ENCODE measurements at regions not wholly inside any gene's neighbourhood (a gene's known extent, or its start where the extent isn't known, plus 50 kb on each side); places are given as distances from the start of the nearest gene placed in this dataset.

- Histone ChIP-seq H3K27me3 (ENCODE audit: insufficient read depth, low read depth) (no peaks in the 10 kb centered on the region), H3K9me3 (ENCODE audit: insufficient read depth, low read depth) (0 out of 2 replicates have a peak, but pooled peaks cover 4% of the 10 kb centered on the region), H3F3A (ENCODE audit: insufficient read depth, low read depth) (no peaks in the 10 kb centered on the region), H3K4me2 (no peak overlapping the region), H3K4me3 (no peak overlapping the region), H3K79me2 (ENCODE audit: low read depth) (no peaks in the 10 kb centered on the region), H4K20me1 (ENCODE audit: insufficient read depth) (no peaks in the 10 kb centered on the region), H3K9me2 (ENCODE audit: insufficient read depth) (no peaks in the 10 kb centered on the region), H3K27ac (no peak overlapping the region), H2AFZ (no peak overlapping the region), H3K4me1 (replicated peaks; ENCODE audit: insufficient read depth) (no peaks in the 10 kb centered on the region), H3K36me3 (ENCODE audit: low read depth) (no peaks in the 10 kb centered on the region)
- TF ChIP-seq CTCF (conservative IDR thresholded peaks at IDR 0.05) (no peak), EZH2 (IDR thresholded peaks at IDR 0.05; ENCODE audit: low read depth) (no peak)
- ChIA-PET CTCF (no interaction called here), POLR2A (ENCODE audit: unreplicated experiment) (no interaction called here)
- no peak for DNase-seq
- no TSS peak for BruUV-seq (replicated peaks)
- intact Hi-C loops (cut with micrococcal nuclease; ENCODE audit: unreplicated experiment) = no loop called here
These were observed 559.2 kb downstream of the KCNJ18 start for GRCh38 chr17:22251498-22251897.

- no peaks in the 10 kb centered on the region for H3K36me3 ChIP-seq (ENCODE audit: low read depth)
These were observed 560.7 kb downstream of the KCNJ18 start for GRCh38 chr17:22253007-22253406.

GRCh38 chr17:22265807-22266206 is 573.5 kb downstream of the KCNJ18 start:
- no peaks in the 10 kb centered on the region for H3F3A ChIP-seq (ENCODE audit: insufficient read depth, low read depth)
- TF ChIP-seq EZH2 (IDR thresholded peaks at IDR 0.05; ENCODE audit: low read depth) (no peak), CTCF (conservative IDR thresholded peaks at IDR 0.05) (no peak)
- H3K9me2 ChIP-seq (ENCODE audit: insufficient read depth) = no peaks in the 10 kb centered on the region
- BruUV-seq (replicated peaks) = no TSS peak
- no peaks in the 10 kb centered on the region for H3K4me1 ChIP-seq (replicated peaks; ENCODE audit: insufficient read depth)
- no peaks in the 10 kb centered on the region for H3K79me2 ChIP-seq (ENCODE audit: low read depth)
- no peak overlapping the region for H3K27ac ChIP-seq
- ChIA-PET POLR2A (ENCODE audit: unreplicated experiment) (no interaction called here), CTCF (no interaction called here)
- no peaks in the 10 kb centered on the region for H4K20me1 ChIP-seq (ENCODE audit: insufficient read depth)
- H3K4me3 ChIP-seq = no peak overlapping the region
- no peak for DNase-seq
- no peak overlapping the region for H2AFZ ChIP-seq
- H3K27me3 ChIP-seq (ENCODE audit: insufficient read depth, low read depth) = peaks cover 33% of the 10 kb centered on the region
- intact Hi-C loops (cut with micrococcal nuclease; ENCODE audit: unreplicated experiment) = no loop called here
- no peaks in the 10 kb centered on the region for H3K9me3 ChIP-seq (ENCODE audit: insufficient read depth, low read depth)
- H3K36me3 ChIP-seq (ENCODE audit: low read depth) = no peaks in the 10 kb centered on the region
- no peak overlapping the region for H3K4me2 ChIP-seq

More at GRCh38 chr17:22253007-22253406, 560.7 kb downstream of the KCNJ18 start:
- no peak for DNase-seq
- H3K4me1 ChIP-seq (replicated peaks; ENCODE audit: insufficient read depth) = no peaks in the 10 kb centered on the region
- no TSS peak for BruUV-seq (replicated peaks)
- H3K9me2 ChIP-seq (ENCODE audit: insufficient read depth) = no peaks in the 10 kb centered on the region
- H3K4me3 ChIP-seq = no peak overlapping the region
- no peak for TF ChIP-seq EZH2 (IDR thresholded peaks at IDR 0.05; ENCODE audit: low read depth)
- no peak for TF ChIP-seq CTCF (conservative IDR thresholded peaks at IDR 0.05)
- POLR2A ChIA-PET (ENCODE audit: unreplicated experiment) = interaction anchor here (0.7 kb wide), 1 partner anchor 424 kb away, joined by 4 read pairs; no protein-coding TSS in a partner anchor
- no peaks in the 10 kb centered on the region for H4K20me1 ChIP-seq (ENCODE audit: insufficient read depth)
- CTCF ChIA-PET = no interaction called here
- no peaks in the 10 kb centered on the region for H3K27me3 ChIP-seq (ENCODE audit: insufficient read depth, low read depth)
- 0 out of 2 replicates have a peak, but pooled peaks cover 4% of the 10 kb centered on the region for H3K9me3 ChIP-seq (ENCODE audit: insufficient read depth, low read depth)
- intact Hi-C loops (cut with micrococcal nuclease; ENCODE audit: unreplicated experiment) = no loop called here
- H2AFZ ChIP-seq = no peak overlapping the region
- H3K4me2 ChIP-seq = no peak overlapping the region
- H3K27ac ChIP-seq = no peak overlapping the region
- no peaks in the 10 kb centered on the region for H3F3A ChIP-seq (ENCODE audit: insufficient read depth, low read depth)
- H3K79me2 ChIP-seq (ENCODE audit: low read depth) = no peaks in the 10 kb centered on the region
